ENCODE measurements at regions not wholly inside any gene's neighbourhood (a gene's known extent, or its start where the extent isn't known, plus 50 kb on each side); places are given as distances from the start of the nearest gene placed in this dataset.

GRCh38 chr1:201634261-201634660, 95.3 kb downstream of the NAV1 start:
- no peak overlapping the region for H3K23ac ChIP-seq (ENCODE audit: low read length)
- no peak overlapping the region for H2BK15ac ChIP-seq (replicated peaks; ENCODE audit: low read depth)
- H3K36me3 ChIP-seq (ENCODE audit: control insufficient read depth, insufficient read depth, low read length): no peaks in the 10 kb centered on the region
- no peak overlapping the region for H3K56ac ChIP-seq (ENCODE audit: low read length)
- H3K4me1 ChIP-seq (ENCODE audit: control insufficient read depth, low read depth, low read length): peaks cover 7% of the 10 kb centered on the region
- no peak overlapping the region for H3K4ac ChIP-seq (ENCODE audit: low read depth, low read length)
- no peak overlapping the region for H4K8ac ChIP-seq (ENCODE audit: low read depth, low read length)
- H3K79me1 ChIP-seq (ENCODE audit: low read length): no peaks in the 10 kb centered on the region
- no peak for DNase-seq
- no peak overlapping the region for H4K5ac ChIP-seq (ENCODE audit: low read length)
- no peak overlapping the region for H2BK5ac ChIP-seq (ENCODE audit: low read length)
- no CpG with 5 or more reads among the region's 2 CpGs for WGBS (ENCODE audit: extremely low coverage, insufficient coverage, low lambda C conversion rate)
- no peak overlapping the region for H3K27ac ChIP-seq (ENCODE audit: low read depth, low read length)
- H3K79me2 ChIP-seq (ENCODE audit: control insufficient read depth, insufficient read depth, low read length): no peaks in the 10 kb centered on the region
- no peak overlapping the region for H2BK120ac ChIP-seq (ENCODE audit: low read depth, low read length)
- no peak overlapping the region for H3K4me3 ChIP-seq (ENCODE audit: low read length)
- no peak overlapping the region for H3K4me2 ChIP-seq (ENCODE audit: low read length)
- H3K9ac ChIP-seq (ENCODE audit: low read length): no peak overlapping the region
- H3K18ac ChIP-seq (ENCODE audit: low read length): no peak overlapping the region
- no peaks in the 10 kb centered on the region for H3K27me3 ChIP-seq (ENCODE audit: insufficient read depth, low read length, poor library complexity)
- no peak overlapping the region for H2AK5ac ChIP-seq (ENCODE audit: low read length)

GRCh38 chr1:201636097-201636496, 97.2 kb downstream of the NAV1 start:
- no peak overlapping the region for H3K9ac ChIP-seq (ENCODE audit: low read length)
- peak overlapping the region; percentile 53 for H3K56ac ChIP-seq (ENCODE audit: low read length)
- H3K79me2 ChIP-seq (ENCODE audit: control insufficient read depth, insufficient read depth, low read length): no peaks in the 10 kb centered on the region
- no peak overlapping the region for H3K4me3 ChIP-seq (ENCODE audit: low read length)
- H2BK120ac ChIP-seq (ENCODE audit: low read depth, low read length): no peak overlapping the region
- H3K27me3 ChIP-seq (ENCODE audit: insufficient read depth, low read length, poor library complexity): no peaks in the 10 kb centered on the region
- no peaks in the 10 kb centered on the region for H3K36me3 ChIP-seq (ENCODE audit: control insufficient read depth, insufficient read depth, low read length)
- no peak overlapping the region for H2BK15ac ChIP-seq (replicated peaks; ENCODE audit: low read depth)
- no peak for DNase-seq
- no peak overlapping the region for H4K8ac ChIP-seq (ENCODE audit: low read depth, low read length)
- H3K23ac ChIP-seq (ENCODE audit: low read length): no peak overlapping the region
- no peak overlapping the region for H3K4me2 ChIP-seq (ENCODE audit: low read length)
- no peak overlapping the region for H3K4ac ChIP-seq (ENCODE audit: low read depth, low read length)
- H4K5ac ChIP-seq (ENCODE audit: low read length): no peak overlapping the region
- WGBS (ENCODE audit: extremely low coverage, insufficient coverage, low lambda C conversion rate): no CpG with 5 or more reads among the region's 2 CpGs
- H3K4me1 ChIP-seq (ENCODE audit: control insufficient read depth, low read depth, low read length): peaks cover 7% of the 10 kb centered on the region
- no peak overlapping the region for H3K18ac ChIP-seq (ENCODE audit: low read length)
- no peak overlapping the region for H2BK5ac ChIP-seq (ENCODE audit: low read length)
- no peak overlapping the region for H3K27ac ChIP-seq (ENCODE audit: low read depth, low read length)
- H2AK5ac ChIP-seq (ENCODE audit: low read length): no peak overlapping the region
- H3K79me1 ChIP-seq (ENCODE audit: low read length): no peaks in the 10 kb centered on the region

- Histone ChIP-seq H3K27me3 (ENCODE audit: insufficient read depth, low read length, poor library complexity) (no peaks in the 10 kb centered on the region), H2BK5ac (ENCODE audit: low read length) (no peak overlapping the region)
These were observed 97.6 kb downstream of the NAV1 start for GRCh38 chr1:201636510-201636971.

GRCh38 chr1:201637282-201638079, 98.6 kb downstream of the NAV1 start:
- Histone ChIP-seq H3K27me3 (ENCODE audit: insufficient read depth, low read length, poor library complexity) (no peaks in the 10 kb centered on the region), H3K4me1 (ENCODE audit: control insufficient read depth, low read depth, low read length) (peaks cover 7% of the 10 kb centered on the region), H3K56ac (ENCODE audit: low read length) (no peak overlapping the region), H3K79me1 (ENCODE audit: low read length) (no peaks in the 10 kb centered on the region), H2BK15ac (replicated peaks; ENCODE audit: low read depth) (no peak overlapping the region), H3K23ac (ENCODE audit: low read length) (no peak overlapping the region), H4K5ac (ENCODE audit: low read length) (no peak overlapping the region), H2AK5ac (ENCODE audit: low read length) (no peak overlapping the region), H3K4me2 (ENCODE audit: low read length) (no peak overlapping the region), H3K27ac (ENCODE audit: low read depth, low read length) (no peak overlapping the region), H3K4me3 (ENCODE audit: low read length) (no peak overlapping the region), H3K4ac (ENCODE audit: low read depth, low read length) (no peak overlapping the region), H2BK120ac (ENCODE audit: low read depth, low read length) (no peak overlapping the region), H3K79me2 (ENCODE audit: control insufficient read depth, insufficient read depth, low read length) (no peaks in the 10 kb centered on the region), H4K8ac (ENCODE audit: low read depth, low read length) (no peak overlapping the region), H3K18ac (ENCODE audit: low read length) (no peak overlapping the region), H3K36me3 (ENCODE audit: control insufficient read depth, insufficient read depth, low read length) (no peaks in the 10 kb centered on the region), H2BK5ac (ENCODE audit: low read length) (no peak overlapping the region), H3K9ac (ENCODE audit: low read length) (no peak overlapping the region)
- no peak for DNase-seq
- WGBS (ENCODE audit: extremely low coverage, insufficient coverage, low lambda C conversion rate): no CpG with 5 or more reads among the region's 4 CpGs

More at GRCh38 chr1:201636510-201636971, 97.6 kb downstream of the NAV1 start:
- Histone ChIP-seq H4K8ac (ENCODE audit: low read depth, low read length) (no peak overlapping the region), H3K4ac (ENCODE audit: low read depth, low read length) (no peak overlapping the region), H4K5ac (ENCODE audit: low read length) (no peak overlapping the region), H3K4me2 (ENCODE audit: low read length) (no peak overlapping the region), H3K56ac (ENCODE audit: low read length) (no peak overlapping the region), H3K36me3 (ENCODE audit: control insufficient read depth, insufficient read depth, low read length) (no peaks in the 10 kb centered on the region), H2AK5ac (ENCODE audit: low read length) (no peak overlapping the region), H2BK15ac (replicated peaks; ENCODE audit: low read depth) (no peak overlapping the region), H3K23ac (ENCODE audit: low read length) (no peak overlapping the region), H2BK120ac (ENCODE audit: low read depth, low read length) (no peak overlapping the region), H3K79me1 (ENCODE audit: low read length) (no peaks in the 10 kb centered on the region), H3K4me3 (ENCODE audit: low read length) (no peak overlapping the region), H3K4me1 (ENCODE audit: control insufficient read depth, low read depth, low read length) (peaks cover 7% of the 10 kb centered on the region), H3K9ac (ENCODE audit: low read length) (no peak overlapping the region), H3K18ac (ENCODE audit: low read length) (no peak overlapping the region), H3K79me2 (ENCODE audit: control insufficient read depth, insufficient read depth, low read length) (no peaks in the 10 kb centered on the region), H3K27ac (ENCODE audit: low read depth, low read length) (no peak overlapping the region)
- no CpG with 5 or more reads among the region's 3 CpGs for WGBS (ENCODE audit: extremely low coverage, insufficient coverage, low lambda C conversion rate)
- DNase-seq: no peak

- Histone ChIP-seq H3K4me1 (ENCODE audit: control insufficient read depth, low read depth, low read length) (peaks cover 7% of the 10 kb centered on the region), H3K27ac (ENCODE audit: low read depth, low read length) (no peak overlapping the region), H2BK5ac (ENCODE audit: low read length) (no peak overlapping the region), H3K27me3 (ENCODE audit: insufficient read depth, low read length, poor library complexity) (no peaks in the 10 kb centered on the region), H3K23ac (ENCODE audit: low read length) (no peak overlapping the region), H3K79me1 (ENCODE audit: low read length) (no peaks in the 10 kb centered on the region), H3K4me2 (ENCODE audit: low read length) (no peak overlapping the region), H3K36me3 (ENCODE audit: control insufficient read depth, insufficient read depth, low read length) (no peaks in the 10 kb centered on the region), H3K9ac (ENCODE audit: low read length) (no peak overlapping the region), H3K4me3 (ENCODE audit: low read length) (no peak overlapping the region), H4K5ac (ENCODE audit: low read length) (no peak overlapping the region), H3K79me2 (ENCODE audit: control insufficient read depth, insufficient read depth, low read length) (no peaks in the 10 kb centered on the region), H2BK120ac (ENCODE audit: low read depth, low read length) (no peak overlapping the region), H3K18ac (ENCODE audit: low read length) (no peak overlapping the region), H2AK5ac (ENCODE audit: low read length) (no peak overlapping the region), H3K4ac (ENCODE audit: low read depth, low read length) (no peak overlapping the region), H2BK15ac (replicated peaks; ENCODE audit: low read depth) (no peak overlapping the region), H4K8ac (ENCODE audit: low read depth, low read length) (no peak overlapping the region), H3K56ac (ENCODE audit: low read length) (no peak overlapping the region)
- WGBS (ENCODE audit: extremely low coverage, insufficient coverage, low lambda C conversion rate): no CpG with 5 or more reads among the region's 7 CpGs
- no peak for DNase-seq
These were observed 100.5 kb downstream of the NAV1 start for GRCh38 chr1:201639391-201639790.

GRCh38 chr1:201639826-201640225, 100.9 kb downstream of the NAV1 start:
- H2AK5ac ChIP-seq (ENCODE audit: low read length): no peak overlapping the region
- no peak for DNase-seq
- no peaks in the 10 kb centered on the region for H3K79me2 ChIP-seq (ENCODE audit: control insufficient read depth, insufficient read depth, low read length)
- no peak overlapping the region for H3K4ac ChIP-seq (ENCODE audit: low read depth, low read length)
- no peaks in the 10 kb centered on the region for H3K27me3 ChIP-seq (ENCODE audit: insufficient read depth, low read length, poor library complexity)
- no peak overlapping the region for H3K4me2 ChIP-seq (ENCODE audit: low read length)
- WGBS (ENCODE audit: extremely low coverage, insufficient coverage, low lambda C conversion rate): no CpG with 5 or more reads among the region's 6 CpGs
- H3K36me3 ChIP-seq (ENCODE audit: control insufficient read depth, insufficient read depth, low read length): no peaks in the 10 kb centered on the region
- H3K27ac ChIP-seq (ENCODE audit: low read depth, low read length): no peak overlapping the region
- no peak overlapping the region for H3K23ac ChIP-seq (ENCODE audit: low read length)
- H4K5ac ChIP-seq (ENCODE audit: low read length): no peak overlapping the region
- no peak overlapping the region for H2BK15ac ChIP-seq (replicated peaks; ENCODE audit: low read depth)
- no peak overlapping the region for H3K56ac ChIP-seq (ENCODE audit: low read length)
- H2BK120ac ChIP-seq (ENCODE audit: low read depth, low read length): no peak overlapping the region
- no peaks in the 10 kb centered on the region for H3K79me1 ChIP-seq (ENCODE audit: low read length)
- H2BK5ac ChIP-seq (ENCODE audit: low read length): no peak overlapping the region
- peaks cover 7% of the 10 kb centered on the region for H3K4me1 ChIP-seq (ENCODE audit: control insufficient read depth, low read depth, low read length)
- no peak overlapping the region for H4K8ac ChIP-seq (ENCODE audit: low read depth, low read length)
- H3K4me3 ChIP-seq (ENCODE audit: low read length): no peak overlapping the region
- H3K18ac ChIP-seq (ENCODE audit: low read length): no peak overlapping the region
- H3K9ac ChIP-seq (ENCODE audit: low read length): no peak overlapping the region

All from mesendoderm (in vitro differentiated cells).